ENCODE measurements at regions not wholly inside any gene's neighbourhood (a gene's known extent, or its start where the extent isn't known, plus 50 kb on each side); places are given as distances from the start of the nearest gene placed in this dataset.

DNA sequence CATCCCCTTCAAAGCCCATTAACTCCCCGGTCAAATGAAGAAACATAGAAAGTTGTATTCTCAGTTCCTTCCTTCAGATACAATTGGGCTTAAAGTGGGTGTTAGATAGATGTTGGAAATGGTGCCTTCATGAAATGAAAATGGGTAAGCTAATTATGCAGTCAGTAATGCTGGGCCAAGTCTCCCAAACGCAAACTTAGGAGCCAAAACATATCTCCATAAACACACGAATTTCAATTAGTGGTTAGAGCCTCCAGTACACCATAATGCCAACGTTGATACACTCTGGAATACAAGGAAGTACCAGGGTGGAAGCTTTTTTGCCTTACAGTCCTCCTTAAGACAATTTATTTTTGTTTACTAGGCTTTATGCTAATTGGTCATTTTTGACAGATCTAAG, 1059.0 kb downstream of the TUSC7 start:
- no peaks in the 10 kb centered on the region for H3K79me2 ChIP-seq (ENCODE audit: control insufficient read depth, insufficient read depth, low read length)
- no peak for FAIRE-seq
- no peaks in the 10 kb centered on the region for H3K9me3 ChIP-seq (replicated peaks; ENCODE audit: control insufficient read depth, insufficient read depth, low read depth, low read length)
- H3K4me2 ChIP-seq (ENCODE audit: insufficient read depth, low read length): no peak overlapping the region
- POLR2A ChIA-PET: no interaction called here
- H3K27ac ChIP-seq (ENCODE audit: extremely low read depth, low read depth, low read length): no peak overlapping the region
- in situ Hi-C loops (cut with MboI): no loop called here
- no peaks in the 10 kb centered on the region for H3K27me3 ChIP-seq (ENCODE audit: control insufficient read depth in 2 of 2, insufficient read depth in 2 of 2, low read length in 2 of 2)
- no TSS peak for BruUV-seq (replicated peaks)
- H3K9me1 ChIP-seq (ENCODE audit: control insufficient read depth, insufficient read depth, low read length): no peaks in the 10 kb centered on the region
- ATAC-seq: no peak
- intact Hi-C loops (cut with micrococcal nuclease): no loop called here
- CTCF ChIA-PET (ENCODE audit: low intra/inter-chr PET ratio): no interaction called here
- no peak for DNase-seq (ENCODE audit: extremely low read depth in 1 of 4, low spot score in 3 of 4)
- no peaks in the 10 kb centered on the region for H3K36me3 ChIP-seq (ENCODE audit: control insufficient read depth, insufficient read depth, low read length)
- H3K9ac ChIP-seq (ENCODE audit: insufficient read depth in 1 of 2, low read depth in 2 of 2, low read length in 2 of 2): no peak overlapping the region
- no peak overlapping the region for H3K4me3 ChIP-seq
- no peaks in the 10 kb centered on the region for H4K20me1 ChIP-seq (replicated peaks; ENCODE audit: control insufficient read depth, insufficient read depth, low read length)
- no peaks in the 10 kb centered on the region for H3K4me1 ChIP-seq (replicated peaks in 1 of 2; ENCODE audit: control insufficient read depth in 2 of 2, insufficient read depth in 2 of 2, low read length in 2 of 2)
- no peak overlapping the region for H2AFZ ChIP-seq (ENCODE audit: low read depth, low read length)
- 0% methylated on average over 4 of the region's 4 CpGs for WGBS (ENCODE audit: insufficient coverage, low coverage, missing lambda C conversion rate)
- TF ChIP-seq, protein P1, sequence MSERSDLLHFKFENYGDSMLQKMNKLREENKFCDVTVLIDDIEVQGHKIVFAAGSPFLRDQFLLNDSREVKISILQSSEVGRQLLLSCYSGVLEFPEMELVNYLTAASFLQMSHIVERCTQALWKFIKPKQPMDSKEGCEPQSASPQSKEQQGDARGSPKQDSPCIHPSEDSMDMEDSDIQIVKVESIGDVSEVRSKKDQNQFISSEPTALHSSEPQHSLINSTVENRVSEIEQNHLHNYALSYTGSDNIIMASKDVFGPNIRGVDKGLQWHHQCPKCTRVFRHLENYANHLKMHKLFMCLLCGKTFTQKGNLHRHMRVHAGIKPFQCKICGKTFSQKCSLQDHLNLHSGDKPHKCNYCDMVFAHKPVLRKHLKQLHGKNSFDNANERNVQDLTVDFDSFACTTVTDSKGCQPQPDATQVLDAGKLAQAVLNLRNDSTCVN (CRISPR knock-in tag; IDR thresholded peaks at IDR 0.05): no peak
- TF ChIP-seq POLR2AphosphoS2 (IDR thresholded peaks at IDR 0.05; ENCODE audit: low read length) (no peak), GTF2F1 (IDR thresholded peaks at IDR 0.05; ENCODE audit: low read depth, low read length) (no peak), POLR2H (tag; IDR thresholded peaks at IDR 0.05; ENCODE audit: low read depth) (no peak), ETS2 (tag; IDR thresholded peaks at IDR 0.05; ENCODE audit: borderline replicate concordance, poor library complexity, severe bottlenecking) (no peak), HLTF (IDR thresholded peaks at IDR 0.05) (no peak), MTF1 (CRISPR knock-in tag; IDR thresholded peaks at IDR 0.05; ENCODE audit: borderline replicate concordance) (no peak), PML (IDR thresholded peaks at IDR 0.05; ENCODE audit: low read length) (no peak), CBX3 (IDR thresholded peaks at IDR 0.05; ENCODE audit: borderline replicate concordance in 1 of 2, low read length in 2 of 2) (no peak), CHCHD3 (CRISPR knock-in tag; IDR thresholded peaks at IDR 0.05) (no peak), SMAD1 (IDR thresholded peaks at IDR 0.05; ENCODE audit: low read depth, low read length, partially characterized antibody) (no peak), TBL1XR1 (IDR thresholded peaks at IDR 0.05; ENCODE audit: low read length in 2 of 2) (no peak), ZBTB7A (IDR thresholded peaks at IDR 0.05; ENCODE audit: borderline replicate concordance, control insufficient read depth, low read depth, low read length) (no peak), ZNF644 (tag; IDR thresholded peaks at IDR 0.05; ENCODE audit: low read depth) (no peak)
- TF ChIP-seq, protein P2, sequence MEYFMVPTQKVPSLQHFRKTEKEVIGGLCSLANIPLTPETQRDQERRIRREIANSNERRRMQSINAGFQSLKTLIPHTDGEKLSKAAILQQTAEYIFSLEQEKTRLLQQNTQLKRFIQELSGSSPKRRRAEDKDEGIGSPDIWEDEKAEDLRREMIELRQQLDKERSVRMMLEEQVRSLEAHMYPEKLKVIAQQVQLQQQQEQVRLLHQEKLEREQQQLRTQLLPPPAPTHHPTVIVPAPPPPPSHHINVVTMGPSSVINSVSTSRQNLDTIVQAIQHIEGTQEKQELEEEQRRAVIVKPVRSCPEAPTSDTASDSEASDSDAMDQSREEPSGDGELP (CRISPR knock-in tag; IDR thresholded peaks at IDR 0.05; ENCODE audit: borderline replicate concordance): no peak
- TF ChIP-seq, protein P3, sequence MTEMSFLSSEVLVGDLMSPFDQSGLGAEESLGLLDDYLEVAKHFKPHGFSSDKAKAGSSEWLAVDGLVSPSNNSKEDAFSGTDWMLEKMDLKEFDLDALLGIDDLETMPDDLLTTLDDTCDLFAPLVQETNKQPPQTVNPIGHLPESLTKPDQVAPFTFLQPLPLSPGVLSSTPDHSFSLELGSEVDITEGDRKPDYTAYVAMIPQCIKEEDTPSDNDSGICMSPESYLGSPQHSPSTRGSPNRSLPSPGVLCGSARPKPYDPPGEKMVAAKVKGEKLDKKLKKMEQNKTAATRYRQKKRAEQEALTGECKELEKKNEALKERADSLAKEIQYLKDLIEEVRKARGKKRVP (CRISPR knock-in tag; IDR thresholded peaks at IDR 0.05): no peak
- TF ChIP-seq, protein P4, sequence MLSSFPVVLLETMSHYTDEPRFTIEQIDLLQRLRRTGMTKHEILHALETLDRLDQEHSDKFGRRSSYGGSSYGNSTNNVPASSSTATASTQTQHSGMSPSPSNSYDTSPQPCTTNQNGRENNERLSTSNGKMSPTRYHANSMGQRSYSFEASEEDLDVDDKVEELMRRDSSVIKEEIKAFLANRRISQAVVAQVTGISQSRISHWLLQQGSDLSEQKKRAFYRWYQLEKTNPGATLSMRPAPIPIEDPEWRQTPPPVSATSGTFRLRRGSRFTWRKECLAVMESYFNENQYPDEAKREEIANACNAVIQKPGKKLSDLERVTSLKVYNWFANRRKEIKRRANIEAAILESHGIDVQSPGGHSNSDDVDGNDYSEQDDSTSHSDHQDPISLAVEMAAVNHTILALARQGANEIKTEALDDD (IDR thresholded peaks at IDR 0.05): no peak

Data from K562 (cell line).